GM12892 (cell line): ENCODE measurements at regions not wholly inside any gene's neighbourhood (a gene's known extent, or its start where the extent isn't known, plus 50 kb on each side); places are given as distances from the start of the nearest gene placed in this dataset.

ENCODE experiments used
- DNase-seq: peaks from one replicate; pipeline ENCODE4 v3.0.0; 2011; ENCODE audit not compliant: insufficient read length
- FAIRE-seq: peaks from 2 replicates; lab custom pipeline; 2011; peaks lifted over from hg19 to GRCh38; lab: Jason Lieb, UNC
- POLR2A ChIP-seq: IDR thresholded peaks from 2 replicates; pipeline ENCODE4 v1.6.1; 2011; ENCODE audit warnings: low read depth, low read length, control low read depth
- POLR2AphosphoS5 ChIP-seq: IDR thresholded peaks from 2 replicates; pipeline ENCODE4 v1.6.1; 2011; ENCODE audit warnings: low read depth, low read length, control low read depth
- TAF1 ChIP-seq: IDR thresholded peaks from 2 replicates; pipeline ENCODE4 v1.6.1; 2011; ENCODE audit warnings: low read depth, mild to moderate bottlenecking, control low read depth, low read length, borderline replicate concordance

- no peak for FAIRE-seq
- DNase-seq: no peak
- TF ChIP-seq POLR2A (no peak), POLR2AphosphoS5 (no peak), TAF1 (no peak)
These were observed 52.9 kb upstream of the RNU6-1 start for GRCh38 chr15:67892559-67893377.

- DNase-seq (no peak), FAIRE-seq (no peak)
- TF ChIP-seq POLR2AphosphoS5 (no peak), TAF1 (no peak)
These were observed 55.4 kb upstream of the RNU6-1 start for GRCh38 chr15:67895237-67895636.

GRCh38 chr15:67897646-67898339 lies 57.9 kb upstream of the RNU6-1 start:
- FAIRE-seq: no peak
- no peak for DNase-seq
- no peak for TF ChIP-seq POLR2A
- TF ChIP-seq TAF1: no peak
- no peak for TF ChIP-seq POLR2AphosphoS5

GRCh38 chr15:67899596-67900283 lies 59.9 kb upstream of the RNU6-1 start:
- FAIRE-seq (no peak), DNase-seq (no peak)
- TF ChIP-seq TAF1: no peak
- no peak for TF ChIP-seq POLR2AphosphoS5
- TF ChIP-seq POLR2A: no peak

GRCh38 chr15:67900621-67901147 lies 60.8 kb upstream of the RNU6-1 start:
- DNase-seq: no peak
- FAIRE-seq: no peak
- no peak for TF ChIP-seq TAF1

- TF ChIP-seq POLR2AphosphoS5: no peak
- TF ChIP-seq POLR2A: no peak
- no peak for TF ChIP-seq TAF1
- peak; percentile 14 for FAIRE-seq
- DNase-seq: no peak
These were observed 62.1 kb upstream of the RNU6-1 start for GRCh38 chr15:67901922-67902321.

GRCh38 chr15:67902579-67903009 lies 62.7 kb upstream of the RNU6-1 start:
- DNase-seq (no peak), FAIRE-seq (no peak)
- TF ChIP-seq POLR2AphosphoS5 (no peak), TAF1 (no peak), POLR2A (no peak)

GRCh38 chr15:67903708-67904107 lies 63.9 kb upstream of the RNU6-1 start:
- no peak for DNase-seq
- FAIRE-seq: no peak
- no peak for TF ChIP-seq POLR2AphosphoS5
- TF ChIP-seq POLR2A: no peak
- no peak for TF ChIP-seq TAF1

- FAIRE-seq: no peak
- no peak for DNase-seq
- TF ChIP-seq POLR2A: no peak
These were observed 65.8 kb upstream of the RNU6-1 start for GRCh38 chr15:67905628-67906027.

GRCh38 chr15:67906382-67906781 lies 66.5 kb upstream of the RNU6-1 start:
- FAIRE-seq: no peak
- TF ChIP-seq TAF1 (no peak), POLR2AphosphoS5 (no peak), POLR2A (no peak)

GRCh38 chr15:67907184-67907723 lies 67.4 kb upstream of the RNU6-1 start:
- FAIRE-seq: no peak
- DNase-seq: no peak
- TF ChIP-seq TAF1: no peak
- TF ChIP-seq POLR2A: no peak
- TF ChIP-seq POLR2AphosphoS5: no peak

More at GRCh38 chr15:67906382-67906781, 66.5 kb upstream of the RNU6-1 start:
- DNase-seq: no peak

- TF ChIP-seq TAF1 (no peak), POLR2AphosphoS5 (no peak), POLR2A (no peak)
- FAIRE-seq: no peak
These were observed 68.9 kb upstream of the RNU6-1 start for GRCh38 chr15:67908756-67909155.

More at GRCh38 chr15:67908756-67909155, 68.9 kb upstream of the RNU6-1 start:
- DNase-seq: no peak
